Sigmoid colon (tissue), 6 donors: ENCODE measurements at regions not wholly inside any gene's neighbourhood (a gene's known extent, or its start where the extent isn't known, plus 50 kb on each side); places are given as distances from the start of the nearest gene placed in this dataset.

ENCODE experiments used
- DNase-seq: peaks from one replicate; pipeline ENCODE4 v3.0.0-alpha.2; 2019
- H3K27ac ChIP-seq, 4 donors: fragments of 200-600 bp; sonication (generic); one replicate each; pipeline ENCODE4 v1.5.1; 2016 to 2019; ENCODE audit warnings: mild to moderate bottlenecking in 1 of 4
- H3K27me3 ChIP-seq, 3 donors: fragments of 200-600 bp; sonication (generic); one replicate each; pipeline ENCODE4 v1.5.1; 2019; ENCODE audit warnings: mild to moderate bottlenecking in 1 of 3
- H3K36me3 ChIP-seq, 4 donors: fragments of 200-600 bp; sonication (generic); one replicate each; pipeline ENCODE4 v1.5.1; 2016 to 2019
- H3K4me1 ChIP-seq, 4 donors: fragments of 200-600 bp; sonication (generic); one replicate each; pipeline ENCODE4 v1.5.1; 2017 to 2019
- H3K4me3 ChIP-seq, 4 donors: fragments of 200-600 bp; sonication (generic); one replicate each; pipeline ENCODE4 v1.5.1; 2017 to 2019; ENCODE audit warnings: mild to moderate bottlenecking in 2 of 4, moderate library complexity in 1 of 4
- H3K9me3 ChIP-seq, 4 donors: fragments of 200-600 bp in 3 of 4; sonication (generic) in 3 of 4; one replicate each; pipeline versions ENCODE4 v1.5.1 to v1.6.1; 2013 to 2019
- EP300 ChIP-seq, 4 donors: sonication (generic); formaldehyde crosslinking; IDR thresholded peaks; one replicate each; pipeline ENCODE4 v1.6.1; 2017; ENCODE audit warnings: antibody characterized with exemption in 4 of 4
- POLR2A ChIP-seq, 2 donors: fragments of 450-650 bp; IDR thresholded peaks; one replicate each; pipeline ENCODE4 v1.6.1; 2016; ENCODE audit warnings: antibody characterized with exemption in 2 of 2, mild to moderate bottlenecking in 2 of 2, moderate library complexity in 2 of 2
- POLR2AphosphoS5 ChIP-seq, 4 donors: sonication (generic); formaldehyde crosslinking; IDR thresholded peaks; one replicate each; pipeline ENCODE4 v1.6.1; 2017; ENCODE audit warnings: antibody characterized with exemption in 4 of 4
- WGBS, 2 donors: extraction: QIAGEN DNeasy Blood & Tissue Kit; methylation state at CpG; one replicate each; pipeline ENCODE4 v1.1.7; 2013; 5-methylcytosine and 5-hydroxymethylcytosine counted together
- intact Hi-C: fragments of 100-400 bp; cut with DNase I; formaldehyde crosslinking; loops from one replicate; pipeline ENCODE4 v1.15.1; 2023
- TF ChIP-seq, protein P1 (sequence below), 4 experiments: fragments of 450-650 bp in 3 of 4; fragments of 200-600 bp in 1 of 4; IDR thresholded peaks; one replicate each; pipeline ENCODE4 v1.5.1; 2016 to 2019; ENCODE audit warnings: antibody characterized with exemption in 4 of 4, mild to moderate bottlenecking in 3 of 4, moderate library complexity in 2 of 4
- donor health status: healthy with polysubstance abuse.
- donor health status: healthy.

DNA sequence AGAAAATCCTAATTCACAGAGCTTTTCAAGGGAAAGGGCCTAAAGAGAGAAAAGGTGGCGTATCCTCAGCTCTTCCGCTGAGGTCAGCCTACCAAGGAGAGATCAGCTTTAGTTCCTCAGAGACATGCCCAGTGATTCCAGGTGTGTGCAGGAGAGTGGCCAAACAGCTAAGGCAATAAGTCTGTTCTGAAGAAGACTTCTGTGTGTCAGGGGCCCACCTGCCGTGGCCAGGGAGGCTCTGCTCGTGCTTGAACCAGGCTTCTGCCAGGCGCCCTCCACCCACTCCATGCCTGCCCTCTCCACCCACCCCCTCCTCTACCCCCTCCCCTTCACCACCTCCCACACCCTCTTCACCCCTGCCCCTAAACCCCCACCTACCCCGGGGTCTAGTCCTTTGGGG lies 67.4 kb upstream of the ARMC2 start:
- Histone ChIP-seq H3K27me3 (no peaks in the 10 kb centered on the region), H3K27ac (no peak overlapping the region), H3K36me3 (no peaks in the 10 kb centered on the region), H3K4me3 (no peak overlapping the region), H3K9me3 (no peaks in the 10 kb centered on the region), H3K4me1 (peaks cover 0 to 23% (median 14%) of the 10 kb centered on the region in 4 donors)
- TF ChIP-seq POLR2AphosphoS5 (IDR thresholded peaks at IDR 0.05), result no peak
- TF ChIP-seq EP300 (IDR thresholded peaks at IDR 0.05), result no peak
- no peak for TF ChIP-seq POLR2A (IDR thresholded peaks at IDR 0.05)
- TF ChIP-seq, protein P1, sequence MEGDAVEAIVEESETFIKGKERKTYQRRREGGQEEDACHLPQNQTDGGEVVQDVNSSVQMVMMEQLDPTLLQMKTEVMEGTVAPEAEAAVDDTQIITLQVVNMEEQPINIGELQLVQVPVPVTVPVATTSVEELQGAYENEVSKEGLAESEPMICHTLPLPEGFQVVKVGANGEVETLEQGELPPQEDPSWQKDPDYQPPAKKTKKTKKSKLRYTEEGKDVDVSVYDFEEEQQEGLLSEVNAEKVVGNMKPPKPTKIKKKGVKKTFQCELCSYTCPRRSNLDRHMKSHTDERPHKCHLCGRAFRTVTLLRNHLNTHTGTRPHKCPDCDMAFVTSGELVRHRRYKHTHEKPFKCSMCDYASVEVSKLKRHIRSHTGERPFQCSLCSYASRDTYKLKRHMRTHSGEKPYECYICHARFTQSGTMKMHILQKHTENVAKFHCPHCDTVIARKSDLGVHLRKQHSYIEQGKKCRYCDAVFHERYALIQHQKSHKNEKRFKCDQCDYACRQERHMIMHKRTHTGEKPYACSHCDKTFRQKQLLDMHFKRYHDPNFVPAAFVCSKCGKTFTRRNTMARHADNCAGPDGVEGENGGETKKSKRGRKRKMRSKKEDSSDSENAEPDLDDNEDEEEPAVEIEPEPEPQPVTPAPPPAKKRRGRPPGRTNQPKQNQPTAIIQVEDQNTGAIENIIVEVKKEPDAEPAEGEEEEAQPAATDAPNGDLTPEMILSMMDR (IDR thresholded peaks at IDR 0.05), result no peak
- no peak for DNase-seq
- intact Hi-C loops, result loop anchor here (5.0 to 10.0 kb wide), 4 partner anchors 33 to 294 kb away; no protein-coding TSS in a partner anchor
- 89 to 94% methylated on average over 6 of the region's 6 CpGs for WGBS, 2 donors

GRCh38 chr6:108781419-108782100 lies 66.7 kb upstream of the ARMC2 start:
- peak overlapping the region; percentile 63 to 83 (median 68) for H3K27ac ChIP-seq
- no peaks in the 10 kb centered on the region for H3K9me3 ChIP-seq
- TF ChIP-seq POLR2AphosphoS5 (IDR thresholded peaks at IDR 0.05) (no peak), POLR2A (IDR thresholded peaks at IDR 0.05) (no peak), EP300 (IDR thresholded peaks at IDR 0.05) (no peak)
- TF ChIP-seq, protein P1 (IDR thresholded peaks at IDR 0.05), result no peak
- intact Hi-C loops, result loop anchor here (2.0 to 10.0 kb wide), 7 partner anchors 34 to 293 kb away; no protein-coding TSS in a partner anchor
- H3K27me3 ChIP-seq, result no peaks in the 10 kb centered on the region
- no peaks in the 10 kb centered on the region for H3K36me3 ChIP-seq
- peak overlapping the region; percentile 23 to 52 (median 42) for H3K4me3 ChIP-seq
- 78 to 86% methylated on average over 13 of the region's 13 CpGs for WGBS, 2 donors
- peaks cover 0 to 23% (median 14%) of the 10 kb centered on the region in 4 donors for H3K4me1 ChIP-seq
- DNase-seq, result no peak

DNA sequence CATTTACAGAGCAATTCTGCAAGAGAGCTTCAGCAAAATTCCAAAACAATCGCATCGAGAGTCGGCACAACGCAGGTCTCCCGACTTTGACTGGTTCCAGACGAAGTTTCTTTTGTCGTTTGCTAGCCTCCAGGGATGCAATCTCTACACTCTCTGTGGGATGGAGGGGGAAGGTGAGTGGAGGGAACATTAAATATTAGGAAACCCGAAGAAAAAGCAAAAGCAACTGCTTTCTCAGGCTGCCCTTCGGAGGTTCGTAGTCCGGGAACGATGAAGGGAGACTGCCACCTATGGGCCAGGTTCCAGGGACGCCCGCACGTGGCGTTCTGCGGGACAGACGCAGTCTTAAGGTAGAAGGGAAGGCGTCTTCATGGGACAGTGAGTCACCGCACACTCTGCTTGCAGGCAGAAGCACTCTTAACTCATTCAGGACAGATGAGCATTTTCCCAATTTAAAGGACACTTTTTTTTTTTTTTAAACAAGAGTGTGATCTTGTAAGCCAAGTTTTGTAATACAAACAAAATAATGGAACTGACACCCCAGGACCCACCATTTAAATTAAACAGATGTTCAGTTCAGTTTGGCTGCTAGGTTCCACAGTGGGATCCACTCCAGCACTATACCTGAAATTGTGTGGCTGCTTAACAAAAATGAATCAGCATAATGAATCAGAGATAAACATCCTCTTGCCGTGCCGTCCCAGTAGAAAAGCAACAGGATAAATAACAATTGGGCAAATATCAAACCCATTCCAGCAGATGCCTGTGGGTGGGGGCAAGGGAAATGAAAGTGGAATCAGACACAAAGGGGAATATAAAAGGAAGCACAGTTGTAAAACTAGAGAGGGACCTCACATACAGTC lies 65.8 kb upstream of the ARMC2 start:
- no peaks in the 10 kb centered on the region for H3K27me3 ChIP-seq
- 5 to 6% methylated on average over 22 of the region's 22 CpGs for WGBS, 2 donors
- H3K36me3 ChIP-seq, result no peaks in the 10 kb centered on the region
- DNase-seq, result peak; percentile 93
- peak overlapping the region; percentile 63 to 83 (median 68) for H3K27ac ChIP-seq
- no peaks in the 10 kb centered on the region for H3K9me3 ChIP-seq
- peak overlapping the region; percentile 23 to 52 (median 42) for H3K4me3 ChIP-seq
- TF ChIP-seq, protein P1 (IDR thresholded peaks at IDR 0.05), result peak; percentile 55 to 76 (median 64)
- peak; percentile 4 to 88 (median 66) for TF ChIP-seq POLR2AphosphoS5 (IDR thresholded peaks at IDR 0.05)
- TF ChIP-seq POLR2A (IDR thresholded peaks at IDR 0.05), result no peak
- peak in 2 of 4 donors; percentile 28 to 51 for TF ChIP-seq EP300 (IDR thresholded peaks at IDR 0.05)
- peaks cover 0 to 23% (median 14%) of the 10 kb centered on the region in 4 donors for H3K4me1 ChIP-seq
- intact Hi-C loops, result loop anchor here (2.0 to 10.0 kb wide), 7 partner anchors 35 to 292 kb away; no protein-coding TSS in a partner anchor

GRCh38 chr6:108785653-108786052 lies 62.6 kb upstream of the ARMC2 start:
- no peak overlapping the region for H3K27ac ChIP-seq
- TF ChIP-seq POLR2A (IDR thresholded peaks at IDR 0.05) (no peak), EP300 (IDR thresholded peaks at IDR 0.05) (no peak), POLR2AphosphoS5 (IDR thresholded peaks at IDR 0.05) (no peak)
- TF ChIP-seq, protein P1 (IDR thresholded peaks at IDR 0.05), result no peak
- no peaks in the 10 kb centered on the region for H3K9me3 ChIP-seq
- WGBS, 2 donors, result 84 to 90% methylated on average over 7 of the region's 7 CpGs
- intact Hi-C loops, result loop anchor here (10.0 kb wide), 1 partner anchor 289 kb away; no protein-coding TSS in a partner anchor
- no peaks in the 10 kb centered on the region for H3K27me3 ChIP-seq
- peaks cover 0 to 23% (median 14%) of the 10 kb centered on the region in 4 donors for H3K4me1 ChIP-seq
- no peak for DNase-seq
- H3K36me3 ChIP-seq, result no peaks in the 10 kb centered on the region
- no peak overlapping the region for H3K4me3 ChIP-seq
